Stimulated activated naive CD4-positive, alpha-beta T cell (primary cell): ENCODE measurements at regions not wholly inside any gene's neighbourhood (a gene's known extent, or its start where the extent isn't known, plus 50 kb on each side); places are given as distances from the start of the nearest gene placed in this dataset.
"Not testable (repeated sequence)": the region's sequence is repeated elsewhere in the genome, so short reads cannot be mapped to it uniquely, and the experiment has no call there.

ENCODE experiments used
- DNase-seq, 6 experiments: peaks; one replicate each; lab custom pipeline; 2025; lab: John Stamatoyannopoulos, UW

DNA sequence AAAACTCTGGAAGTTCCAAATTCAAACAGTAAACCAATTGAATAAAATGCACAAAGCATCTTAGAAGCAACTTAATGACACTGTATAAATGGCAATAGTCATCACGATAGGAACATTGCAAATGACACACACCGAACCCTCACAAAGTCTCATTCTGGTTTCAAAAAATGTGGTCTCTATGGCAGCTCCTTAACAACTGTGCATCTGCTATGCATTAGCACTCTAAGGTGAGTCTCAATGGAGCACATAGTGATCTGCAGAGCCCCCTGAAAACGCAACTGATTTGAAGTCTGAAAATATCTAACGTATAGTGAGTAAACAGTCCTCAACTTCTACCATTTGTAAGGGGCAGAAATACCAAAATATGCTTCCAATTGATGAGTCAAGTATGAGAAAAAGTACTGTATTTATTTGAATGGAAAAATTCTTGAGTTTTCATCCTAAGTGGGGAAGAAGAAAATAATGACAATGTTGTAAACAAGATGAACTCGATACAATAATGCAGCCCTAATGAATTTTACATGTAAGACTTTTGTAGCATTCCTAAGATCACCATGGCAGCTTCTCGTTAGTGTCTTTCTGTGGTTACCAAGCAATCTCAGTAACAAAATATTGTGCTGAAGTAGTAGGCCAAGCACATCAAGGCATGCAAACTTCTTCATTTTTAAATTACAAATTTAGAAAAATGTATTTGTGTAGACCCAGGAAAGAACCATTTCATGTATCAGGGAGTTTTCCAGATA lies 517.5 kb upstream of the FAM174A start:
- DNase-seq: no peak

DNA sequence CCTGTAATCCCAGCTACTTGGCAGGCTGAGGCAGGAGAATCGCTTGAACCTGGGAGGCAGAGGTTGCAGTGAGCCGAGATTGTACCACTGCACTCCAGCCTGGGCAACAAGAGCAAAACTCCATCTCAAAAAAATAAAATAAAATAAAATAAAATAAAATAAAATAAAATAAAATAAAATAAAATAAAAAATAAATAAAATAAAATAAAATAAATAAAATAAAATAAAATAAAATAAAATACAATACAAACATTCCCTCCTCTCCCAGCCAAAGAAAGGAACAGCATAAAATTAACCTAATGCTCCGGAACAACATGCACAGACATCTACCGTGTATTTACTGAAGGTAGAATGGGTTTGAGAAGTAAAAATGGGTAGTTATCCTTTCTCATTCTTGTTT lies 521.9 kb upstream of the FAM174A start:
- not testable (repeated sequence) for DNase-seq

DNA sequence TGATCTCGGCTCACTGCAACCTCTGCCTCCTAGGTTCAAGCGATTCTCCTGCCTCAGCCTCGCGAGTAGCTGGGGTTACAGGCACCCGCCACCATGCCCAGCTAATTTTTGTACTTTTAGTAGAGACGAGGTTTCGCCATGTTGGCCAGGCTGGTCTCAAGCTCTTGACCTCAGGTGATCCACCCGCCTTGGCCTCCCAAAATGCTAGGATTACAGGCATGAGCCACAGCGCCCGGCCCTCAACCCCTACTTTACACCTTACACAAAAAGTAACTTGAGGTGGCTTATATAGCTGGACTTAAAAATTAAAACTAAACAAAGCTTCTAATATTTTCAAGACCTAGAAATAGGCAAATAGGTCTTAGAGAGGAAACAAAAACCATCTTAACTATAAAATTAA lies 524.0 kb upstream of the FAM174A start:
- not testable (repeated sequence) for DNase-seq

DNA sequence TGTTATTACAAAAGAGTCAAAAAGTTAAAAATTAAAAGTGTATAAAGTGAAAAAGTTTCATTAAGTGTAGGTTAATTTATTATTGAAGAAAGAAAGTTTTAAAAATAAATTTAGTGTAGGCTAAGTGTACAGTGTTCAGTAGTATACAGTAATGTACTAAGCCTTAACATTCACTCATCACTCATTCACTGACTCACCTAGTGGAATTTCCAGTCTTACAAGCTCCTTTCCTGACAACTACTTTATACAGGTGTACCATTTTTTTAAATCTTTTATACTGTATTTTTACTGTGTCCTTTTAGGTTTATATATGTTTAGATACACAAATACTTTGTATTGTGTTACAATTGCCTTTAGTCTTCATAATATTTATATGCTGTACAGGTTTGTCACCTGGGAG lies 530.2 kb upstream of the FAM174A start:
- DNase-seq: no peak

DNA sequence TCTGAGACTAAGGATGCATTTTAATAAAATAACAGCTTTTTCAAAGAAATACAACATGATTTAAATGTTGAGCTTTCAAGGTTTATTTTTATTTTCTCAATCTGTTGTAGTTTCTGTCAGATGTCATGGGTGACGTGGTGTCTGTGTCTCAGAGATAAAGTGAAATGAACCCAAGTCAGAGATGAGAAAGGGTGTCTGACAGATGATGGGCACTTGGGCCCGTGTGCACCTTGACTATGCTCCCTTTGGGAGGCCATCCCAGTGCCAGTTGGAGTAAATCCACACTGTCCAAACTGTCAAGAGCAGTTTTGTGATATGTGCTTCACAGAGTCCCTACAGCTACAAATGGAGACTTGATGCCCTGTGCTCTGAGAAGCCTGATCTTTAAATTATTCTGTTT lies 536.9 kb upstream of the FAM174A start:
- no peak for DNase-seq

DNA sequence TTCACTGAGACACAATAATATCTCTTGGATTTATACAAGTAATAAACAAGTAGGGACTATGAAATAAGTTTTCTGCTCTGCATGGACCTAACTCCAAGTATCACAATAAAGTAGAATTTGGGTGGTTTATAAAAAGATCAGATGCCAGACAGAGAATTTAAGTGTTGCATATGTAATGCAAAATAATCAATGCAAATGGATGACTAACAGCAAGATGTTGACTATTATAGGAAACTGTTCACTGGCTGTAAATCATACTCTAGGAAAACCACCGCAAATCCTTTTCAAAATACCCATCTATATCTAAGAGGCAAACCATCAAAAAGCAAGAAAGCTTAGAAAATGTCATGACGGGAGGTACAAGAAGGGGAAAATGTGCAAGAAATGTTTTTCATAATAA lies 539.8 kb upstream of the FAM174A start:
- no peak for DNase-seq

DNA sequence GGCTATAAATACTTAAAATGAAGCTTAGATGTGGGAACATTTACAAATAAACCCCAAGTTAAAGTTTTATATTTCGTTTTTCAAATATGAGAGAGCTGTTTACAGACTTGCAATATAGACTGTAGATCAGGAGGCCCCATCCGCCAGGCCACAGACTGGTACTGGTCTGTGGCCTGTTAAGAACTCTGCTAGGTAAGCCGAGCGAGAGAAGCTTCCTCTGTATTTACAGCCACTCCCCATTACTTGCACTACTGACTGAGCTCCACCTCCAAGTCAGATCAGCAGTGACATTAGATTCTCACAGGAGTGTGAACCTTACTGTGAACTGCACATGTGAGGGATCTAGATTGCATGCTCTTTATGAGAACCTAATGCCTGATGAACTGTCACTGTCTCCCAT lies 561.4 kb upstream of the FAM174A start:
- DNase-seq: no peak

DNA sequence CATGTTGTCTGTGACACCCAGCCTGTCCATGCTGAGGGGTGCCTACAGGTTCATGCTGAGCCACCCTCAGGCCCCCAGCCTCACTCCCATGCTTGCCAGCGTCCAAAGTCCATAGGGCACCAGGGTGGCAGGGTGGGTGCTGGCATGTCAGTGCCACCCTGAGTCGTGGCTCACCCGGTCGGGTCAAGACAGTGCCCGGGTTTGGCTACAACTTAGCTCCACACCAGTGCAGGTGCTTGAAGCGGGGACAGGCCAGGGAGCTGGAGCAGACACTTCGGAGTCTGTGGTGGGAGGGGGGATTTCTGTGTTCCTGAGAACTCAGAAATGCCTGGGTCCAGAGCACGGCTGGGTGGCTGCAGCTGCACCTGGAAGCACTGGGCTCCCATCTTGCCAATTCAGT lies 579.2 kb upstream of the FAM174A start:
- DNase-seq: no peak

DNA sequence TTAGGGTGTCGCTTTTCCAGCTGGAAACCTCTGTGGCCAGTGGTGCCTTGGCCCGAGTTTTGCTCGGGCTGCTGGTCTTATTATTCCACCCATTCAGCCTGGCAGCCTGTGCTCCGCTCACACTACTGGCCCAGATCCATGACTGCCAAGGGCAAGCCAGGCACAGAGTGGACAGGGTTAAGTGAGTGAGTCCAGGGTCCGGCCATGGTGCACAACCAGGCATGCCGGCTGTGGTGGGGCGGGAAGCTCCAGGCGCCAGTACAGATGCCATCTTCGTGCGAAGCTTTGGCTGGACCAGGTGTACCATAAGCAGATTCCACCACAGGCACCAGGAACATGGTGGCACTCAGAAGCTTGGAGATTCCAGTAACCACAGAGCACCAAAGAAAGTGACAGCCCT lies 580.2 kb upstream of the FAM174A start:
- DNase-seq: no peak

DNA sequence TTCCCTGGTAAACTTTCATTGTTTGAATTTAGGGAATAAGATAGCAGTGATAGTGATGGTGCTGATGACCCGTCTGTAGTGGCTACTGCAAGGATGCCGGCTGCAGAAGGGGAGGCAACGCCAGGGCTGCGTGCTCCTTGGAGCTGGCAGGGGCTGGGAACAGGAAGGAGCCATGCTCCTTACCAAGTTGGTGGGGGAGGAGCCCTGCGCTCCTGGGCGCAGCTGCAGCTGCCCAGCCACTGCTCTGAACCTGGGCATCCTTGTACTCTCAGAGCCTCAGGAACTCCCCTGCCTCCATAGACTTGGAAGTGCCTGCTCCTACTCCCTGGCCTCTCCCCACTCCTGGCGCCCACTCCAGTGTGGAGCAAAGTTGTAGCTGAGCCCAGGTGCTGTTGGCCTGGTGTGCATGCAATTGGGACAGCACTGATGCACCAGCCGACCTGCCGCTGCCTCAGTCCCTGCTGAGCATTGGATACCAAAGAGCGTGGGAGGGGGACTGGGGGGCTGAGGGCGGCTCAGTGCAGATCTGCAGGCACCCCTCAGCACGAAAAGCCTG lies 585.1 kb upstream of the FAM174A start:
- DNase-seq: no peak

DNA sequence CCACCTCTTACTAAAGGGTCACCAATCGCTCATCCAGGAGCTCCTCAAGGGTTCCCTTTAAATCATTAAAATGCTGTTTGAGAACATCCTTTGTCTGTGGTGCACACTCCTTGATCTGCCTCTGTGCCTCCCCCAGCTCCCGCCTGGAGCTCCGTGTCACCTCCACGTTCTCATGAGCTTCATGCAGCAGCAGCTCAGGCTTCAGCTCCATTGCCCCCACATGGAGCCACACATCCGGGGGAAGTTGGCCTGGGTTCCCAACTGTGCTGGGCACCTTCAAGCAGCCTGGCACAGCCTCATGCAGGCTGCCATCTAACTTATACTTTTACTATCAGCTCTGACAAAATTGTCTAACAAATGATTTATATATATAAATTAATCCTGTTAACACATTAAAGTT lies 585.8 kb upstream of the FAM174A start:
- no peak for DNase-seq

DNA sequence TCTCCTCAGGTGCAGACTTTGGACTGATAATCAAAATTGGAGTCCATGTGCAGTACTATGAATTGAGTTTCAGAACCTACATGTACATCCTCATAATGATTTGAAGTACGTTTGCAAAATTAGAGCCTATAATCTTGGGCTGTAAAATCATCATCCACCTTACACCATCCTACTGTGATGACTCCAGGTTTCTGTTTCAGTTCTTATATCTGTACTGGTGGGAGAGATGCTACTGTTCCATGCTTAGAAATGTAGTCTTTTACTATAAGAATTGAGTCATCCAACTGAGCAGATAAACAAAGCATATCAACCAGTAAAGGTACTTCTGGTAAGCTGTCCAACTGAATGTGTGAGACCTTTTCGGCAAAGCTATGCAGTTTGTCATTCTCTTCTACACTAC lies 586.3 kb upstream of the FAM174A start:
- DNase-seq: no peak

DNA sequence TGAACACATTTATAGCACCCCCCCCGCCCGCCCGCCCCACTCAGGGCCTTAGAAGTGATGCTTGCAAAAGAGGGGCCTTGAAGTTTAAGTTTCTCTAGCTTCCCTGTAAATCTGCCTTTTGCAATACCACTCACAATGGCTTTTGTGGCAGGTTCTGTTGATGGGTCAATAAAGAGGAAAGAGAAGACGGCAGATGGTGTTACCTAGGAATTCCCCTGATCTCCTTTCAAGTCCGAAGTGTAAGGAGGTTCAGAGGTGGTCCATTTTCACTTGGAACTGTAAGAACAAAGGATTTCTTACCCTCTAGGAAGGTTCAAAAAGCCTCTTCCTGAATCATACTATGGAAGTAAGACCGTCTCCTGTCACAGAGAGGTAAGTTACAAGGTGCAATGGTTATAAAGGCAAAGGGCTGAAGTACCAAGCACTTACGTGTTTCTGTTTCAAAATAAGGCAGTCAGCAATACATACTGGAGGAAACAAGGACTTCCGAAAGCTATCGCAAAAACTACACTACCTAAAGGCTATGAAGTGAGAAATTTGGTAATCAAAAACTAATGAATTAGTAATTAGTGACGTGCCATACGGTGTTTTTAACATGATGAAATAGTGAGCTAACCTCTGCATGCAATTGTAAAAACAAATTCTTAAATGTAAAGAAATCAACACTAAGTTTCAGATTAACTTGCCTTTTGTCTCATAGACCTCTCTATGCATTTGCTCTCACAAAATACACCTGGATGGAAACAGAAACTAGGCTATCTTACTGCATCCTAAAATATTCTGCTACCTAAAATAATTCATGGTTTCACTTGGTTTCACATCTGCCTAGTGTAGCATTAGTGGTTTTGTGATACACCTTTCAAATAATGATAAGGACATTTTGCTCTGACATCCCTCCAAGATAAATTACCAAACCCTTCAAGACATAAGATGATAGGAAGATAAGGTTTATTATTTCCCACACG lies 589.4 kb upstream of the FAM174A start:
- no peak for DNase-seq

DNA sequence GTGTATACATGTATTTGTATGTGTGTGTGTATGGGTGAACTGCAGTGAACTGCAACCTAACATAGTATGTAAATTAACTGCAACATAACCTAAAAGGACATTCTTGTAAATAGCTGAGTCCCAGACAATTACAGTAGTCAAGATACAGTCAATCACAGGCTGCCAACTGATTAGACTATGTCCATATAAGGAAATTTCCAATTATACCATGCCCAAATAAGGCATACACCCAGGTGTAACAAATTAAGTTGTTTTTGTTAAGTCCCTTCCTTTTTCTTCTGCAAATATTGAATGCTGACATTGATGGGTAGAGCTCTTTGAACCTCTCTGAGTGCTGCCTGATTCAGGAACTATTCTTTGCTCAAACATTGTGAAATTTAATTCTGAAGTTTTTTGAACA lies 594.6 kb upstream of the FAM174A start:
- no peak for DNase-seq

DNA sequence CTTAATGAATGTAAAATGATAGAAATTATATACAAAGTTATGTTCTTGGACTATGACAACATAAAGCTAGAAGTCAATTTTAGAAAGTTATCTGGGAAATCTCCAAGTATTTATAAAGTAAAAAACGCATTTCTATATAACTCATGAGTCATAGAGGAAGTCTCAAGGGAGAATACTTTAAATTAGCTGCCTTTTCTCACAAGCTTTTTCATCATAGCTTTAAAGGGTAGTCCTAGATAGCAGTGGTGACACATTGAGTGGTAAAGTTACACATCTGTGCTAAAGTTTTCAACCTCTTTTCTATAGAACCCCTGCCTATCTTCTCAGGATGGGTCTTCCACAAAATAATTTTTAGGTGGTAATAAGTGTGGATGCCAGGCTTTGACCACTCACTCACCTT lies 598.3 kb upstream of the FAM174A start:
- DNase-seq: no peak

DNA sequence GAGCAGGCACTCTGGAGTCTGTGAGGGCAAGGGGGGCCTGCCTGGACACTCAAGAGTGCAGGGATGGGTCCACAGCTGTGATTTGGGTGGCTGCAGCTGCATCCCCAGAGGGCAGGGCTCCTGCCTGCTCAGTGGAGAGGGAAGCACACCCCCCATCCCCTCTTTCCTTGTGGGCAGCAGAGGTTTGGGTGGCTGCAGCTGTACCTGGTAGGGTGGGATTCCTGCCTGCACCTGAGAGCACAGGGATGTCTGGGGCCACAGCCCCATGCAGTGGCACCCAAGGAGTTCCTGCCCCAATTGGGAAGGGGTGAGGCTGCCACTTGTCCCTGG lies 605.4 kb upstream of the FAM174A start:
- DNase-seq: no peak

DNA sequence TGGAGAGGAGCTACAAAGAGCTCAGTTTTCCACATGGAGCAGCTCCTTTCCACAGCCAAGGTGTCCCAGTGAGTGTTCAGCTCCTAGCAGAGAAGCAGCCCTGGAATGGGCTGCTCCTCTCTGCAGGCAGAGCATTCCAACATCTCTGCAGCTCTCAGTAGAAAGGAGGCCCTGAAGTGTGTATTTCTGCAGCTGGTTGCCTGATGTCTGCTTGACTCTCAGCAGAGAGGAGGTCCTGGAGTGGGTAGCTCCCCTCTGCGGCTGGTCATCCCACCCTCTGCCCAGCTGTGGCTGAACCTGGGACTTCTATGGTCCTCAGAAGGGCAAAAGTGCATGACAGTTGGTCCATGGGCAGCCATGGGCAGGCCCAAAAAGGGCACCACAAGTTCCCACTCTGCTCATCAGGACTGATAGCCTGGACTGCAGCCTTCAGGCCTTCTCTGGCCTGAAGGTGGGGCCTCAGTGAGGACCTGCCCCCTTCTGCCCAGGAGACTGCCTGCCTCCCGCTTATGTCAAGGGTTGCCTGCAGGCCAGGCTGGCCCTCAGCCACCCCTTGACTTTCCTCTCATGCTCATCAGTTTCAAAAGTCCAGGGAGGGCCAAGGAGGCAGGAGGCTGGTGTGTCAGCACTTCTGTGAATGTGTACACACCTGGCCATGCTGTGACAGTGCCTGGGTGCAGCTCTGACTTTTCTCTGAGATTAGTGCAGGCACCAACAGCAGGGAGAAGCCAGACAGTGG lies 605.9 kb upstream of the FAM174A start:
- DNase-seq: no peak

DNA sequence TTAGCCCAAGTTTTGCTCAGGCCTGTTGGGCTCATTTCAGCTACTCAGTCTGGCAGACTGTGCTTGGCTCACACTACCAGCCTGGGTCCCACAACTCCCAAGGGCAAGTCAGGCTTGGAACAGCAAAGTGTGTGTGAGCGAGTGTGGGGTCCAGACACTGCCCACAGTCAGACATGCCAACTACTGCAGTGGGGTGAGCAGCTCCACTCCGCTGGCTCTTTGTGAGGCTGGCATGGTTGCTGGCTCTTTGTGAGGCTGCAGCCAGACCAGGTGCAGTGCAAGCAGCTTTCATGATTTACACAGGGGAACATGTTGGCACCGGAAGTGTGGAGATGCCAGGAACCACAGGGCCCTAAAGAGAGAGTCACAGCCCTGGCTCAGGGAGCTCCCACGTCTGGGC lies 606.7 kb upstream of the FAM174A start:
- no peak for DNase-seq

DNA sequence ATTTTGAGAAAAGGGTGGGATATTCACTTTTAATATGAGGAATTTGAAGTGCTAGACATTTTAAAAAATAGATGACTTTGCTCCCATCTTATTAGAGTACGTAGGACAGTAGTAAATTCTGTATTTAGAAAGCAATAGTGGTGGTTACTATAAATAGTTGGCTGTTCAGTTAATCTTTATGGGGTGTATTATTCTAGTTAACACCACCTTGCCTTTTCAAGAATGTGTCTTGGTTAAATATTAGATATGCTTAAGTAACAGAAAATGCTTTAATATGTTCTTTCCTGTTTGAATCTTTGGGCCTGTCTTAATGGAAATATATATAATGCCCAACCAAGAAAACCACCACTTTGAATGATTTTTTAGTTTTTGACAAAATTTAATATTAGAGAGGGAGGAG lies 608.7 kb upstream of the FAM174A start:
- DNase-seq: no peak

DNA sequence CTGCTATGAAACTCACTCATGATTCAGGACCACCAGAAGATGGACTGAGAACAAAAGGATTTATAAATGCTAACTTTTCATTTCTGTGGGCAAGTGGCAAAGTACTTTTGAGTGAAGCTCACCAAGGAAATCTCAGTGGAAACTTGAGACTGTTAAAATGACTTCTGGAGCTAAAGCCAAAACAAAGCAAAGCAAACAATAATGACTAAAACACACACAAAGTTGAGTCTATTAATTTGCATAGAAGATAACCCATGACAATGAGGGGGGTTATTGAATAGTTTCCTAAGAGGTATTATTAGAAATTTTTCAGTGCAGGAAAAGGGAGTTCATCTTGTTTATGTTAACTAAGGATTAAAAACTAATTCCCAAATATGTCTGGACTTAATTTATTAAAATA lies 612.8 kb upstream of the FAM174A start:
- no peak for DNase-seq

DNA sequence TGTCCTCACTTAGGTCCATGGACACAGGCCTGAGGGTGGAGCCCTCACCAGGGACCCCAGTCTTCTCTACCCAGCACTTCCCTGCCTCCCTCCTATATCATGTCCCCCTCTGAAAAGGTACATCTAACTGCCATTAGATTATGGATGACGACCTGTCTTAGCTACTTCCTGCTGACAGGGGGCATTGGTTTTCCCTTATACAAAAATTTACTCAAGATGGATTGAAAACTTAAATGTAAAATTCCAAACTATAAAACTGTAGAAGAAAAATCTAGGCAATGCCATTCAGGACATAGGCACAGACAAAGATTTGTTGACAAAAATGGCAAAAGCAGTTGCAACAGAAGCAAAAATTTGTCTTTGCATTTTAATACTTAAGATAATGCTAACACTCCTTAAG lies 623.2 kb upstream of the FAM174A start:
- DNase-seq: no peak

DNA sequence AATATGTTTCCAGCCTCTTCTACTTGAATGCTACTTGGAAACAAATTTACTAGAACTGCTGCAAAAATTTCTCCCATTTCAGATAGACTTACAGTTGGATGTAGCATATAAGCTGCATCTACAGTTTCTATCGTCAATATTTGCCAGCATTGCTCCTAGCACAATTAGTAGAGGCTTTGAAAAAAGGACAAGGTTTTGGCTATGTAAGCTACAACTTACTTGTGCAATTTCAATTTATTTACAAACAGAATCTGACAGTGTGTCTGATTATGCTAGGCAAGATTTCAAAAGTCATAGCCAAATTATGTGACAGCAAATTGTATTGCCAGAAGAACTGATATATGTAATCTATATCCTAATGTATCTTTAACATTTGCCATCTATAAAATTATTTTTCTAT lies 628.4 kb upstream of the FAM174A start:
- DNase-seq: no peak

DNA sequence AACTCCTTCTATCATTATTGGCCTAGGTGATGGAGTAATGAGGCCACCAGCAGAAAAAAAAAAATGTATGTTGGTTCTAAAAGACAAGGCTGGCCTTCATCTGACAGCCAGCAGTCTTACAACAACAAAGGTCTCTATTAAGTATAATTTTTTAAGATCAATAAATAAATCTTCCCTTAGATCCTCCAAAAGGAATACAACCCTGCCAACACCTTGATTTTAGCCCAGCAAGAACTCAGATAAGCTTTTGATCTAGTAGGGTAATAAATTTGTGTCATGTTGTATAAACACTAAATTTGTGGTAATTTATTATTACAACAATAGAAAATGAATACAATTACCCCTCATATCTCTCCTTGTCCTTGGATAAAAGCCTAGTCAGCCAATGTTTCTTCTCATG lies 633.2 kb upstream of the FAM174A start:
- DNase-seq: no peak
